ENCODE measurements at regions not wholly inside any gene's neighbourhood (a gene's known extent, or its start where the extent isn't known, plus 50 kb on each side); places are given as distances from the start of the nearest gene placed in this dataset.
A peak's percentile ranks its signal among the peaks of the same experiment; 100 is the strongest.

GRCh38 chr3:86708893-86709292 is 282.1 kb downstream of the VGLL3 start:
- FAIRE-seq: no peak

GRCh38 chr3:86702381-86702958 is 288.5 kb downstream of the VGLL3 start:
- peak; percentile 71 for FAIRE-seq

GRCh38 chr3:86695752-86696151 is 295.2 kb downstream of the VGLL3 start:
- FAIRE-seq: no peak

- no peak for FAIRE-seq
These were observed 317.0 kb downstream of the VGLL3 start for GRCh38 chr3:86673991-86674390.

DNA sequence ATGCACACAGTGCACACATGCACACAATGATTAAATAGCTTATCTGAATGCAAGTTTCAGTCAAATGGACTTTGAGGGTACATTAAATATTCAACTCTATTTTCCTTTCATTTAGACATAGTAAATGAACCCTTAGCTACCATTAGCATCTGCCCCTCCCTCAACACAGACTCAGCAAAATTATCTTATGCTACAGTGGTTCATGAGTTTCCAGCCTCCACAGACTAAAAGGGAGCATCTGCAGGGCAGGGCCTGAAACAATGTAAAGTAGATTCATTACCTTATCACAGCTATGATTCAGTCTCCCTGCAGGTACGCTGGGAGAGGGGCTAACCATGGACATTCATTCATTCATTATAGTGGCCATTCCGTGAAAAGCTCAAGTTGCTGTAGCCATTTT is 329.1 kb downstream of the VGLL3 start:
- FAIRE-seq: no peak

GRCh38 chr3:86658876-86659275 is 332.1 kb downstream of the VGLL3 start:
- FAIRE-seq: no peak

DNA sequence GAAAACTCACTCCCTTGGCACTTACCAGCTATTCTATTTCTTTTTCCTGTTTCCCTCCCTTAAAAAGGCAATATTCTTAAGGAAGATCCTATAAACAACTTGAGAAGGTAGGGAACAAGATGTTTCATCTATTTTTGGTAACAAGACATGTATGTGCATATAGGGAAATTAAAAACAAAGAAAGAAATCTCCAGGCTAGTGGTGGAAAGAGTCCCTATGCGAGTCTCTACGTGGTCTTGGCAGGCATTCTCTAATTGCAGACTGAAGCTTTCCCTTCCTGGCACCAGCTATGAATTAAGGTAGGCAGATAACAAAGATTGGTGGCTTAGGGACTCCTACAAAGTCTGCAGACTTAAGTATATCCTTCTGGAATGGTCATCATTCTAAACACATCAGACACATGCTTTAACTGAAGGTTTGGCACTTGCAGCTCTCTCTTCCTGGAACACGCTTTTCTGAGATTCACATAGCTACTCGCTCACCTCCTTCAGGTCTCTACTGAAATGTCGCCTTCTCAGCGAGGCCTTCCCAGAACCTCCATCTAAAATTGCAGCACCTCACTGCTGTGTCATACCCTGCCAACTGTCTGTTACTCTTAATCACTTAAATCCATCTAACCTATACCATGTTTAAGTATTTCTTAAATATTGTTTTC is 336.0 kb downstream of the VGLL3 start:
- no peak for FAIRE-seq

DNA sequence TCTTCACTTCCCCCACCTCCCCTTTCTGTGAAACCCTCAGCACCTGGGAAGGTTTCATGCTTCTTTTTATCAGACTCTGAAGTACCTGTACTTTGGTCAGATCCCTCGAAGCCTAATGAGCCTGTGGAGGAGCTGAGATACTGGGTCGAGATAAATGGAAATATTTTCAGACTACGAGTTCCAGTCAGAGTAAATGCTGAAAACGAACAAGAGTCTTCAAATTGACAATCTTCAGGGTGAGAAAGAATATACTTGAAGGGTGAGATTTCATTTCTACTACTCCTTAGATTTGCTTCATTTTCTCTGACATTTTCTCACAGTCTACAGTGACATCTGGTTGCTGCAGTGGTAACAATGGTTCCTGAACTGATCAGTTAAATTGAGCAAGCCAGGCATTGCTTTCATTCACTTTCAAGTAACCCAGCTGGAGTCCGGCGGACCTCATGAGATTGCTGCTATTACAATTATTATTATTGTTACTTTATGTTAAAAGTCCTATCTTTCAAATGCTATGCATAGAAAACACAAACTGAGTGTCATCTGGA is 337.2 kb downstream of the VGLL3 start:
- no peak for FAIRE-seq

GRCh38 chr3:86648087-86648486 is 342.9 kb downstream of the VGLL3 start:
- no peak for FAIRE-seq

- FAIRE-seq: no peak
These were observed 345.2 kb downstream of the VGLL3 start for GRCh38 chr3:86645756-86646155.

DNA sequence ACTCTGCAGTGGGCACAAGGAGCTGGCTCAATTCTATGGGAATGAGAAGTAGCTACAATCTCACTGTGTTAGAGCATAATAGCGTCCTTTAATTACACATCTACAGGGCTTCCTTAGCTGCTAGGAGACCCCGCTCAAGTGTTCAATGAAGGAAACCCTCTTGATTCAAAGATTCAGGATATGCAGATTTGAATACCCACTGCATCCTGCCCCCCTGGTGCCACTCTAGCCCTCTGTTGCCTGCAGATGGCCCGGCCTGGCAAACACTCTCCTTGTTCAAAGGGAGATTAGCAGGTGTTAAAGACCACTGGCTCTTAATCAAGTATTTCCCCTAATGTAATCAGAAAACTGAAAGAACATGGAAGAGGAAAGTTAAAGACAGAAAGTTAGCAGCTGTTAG is 356.6 kb downstream of the VGLL3 start:
- FAIRE-seq: no peak

DNA sequence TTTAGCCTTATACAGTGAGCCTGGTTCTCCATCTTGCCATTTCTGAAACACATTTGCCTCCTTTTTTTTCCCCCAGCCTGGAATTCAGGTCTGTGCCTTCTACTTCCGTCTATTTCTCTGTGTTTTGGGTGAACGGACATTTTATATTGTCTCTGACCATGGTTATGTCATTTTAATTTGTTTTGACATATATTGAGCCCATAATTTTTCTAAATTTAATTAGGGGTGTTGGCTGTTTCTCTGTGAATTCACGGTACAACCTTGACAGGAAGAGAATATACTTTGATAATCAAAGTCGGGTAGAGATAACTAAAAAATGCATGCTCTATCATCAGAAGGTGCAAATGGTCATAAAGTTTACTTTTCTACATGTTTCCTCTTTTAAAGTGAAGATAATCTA is 361.4 kb downstream of the VGLL3 start:
- no peak for FAIRE-seq

- FAIRE-seq: no peak
These were observed 366.8 kb downstream of the VGLL3 start for GRCh38 chr3:86624192-86624591.

DNA sequence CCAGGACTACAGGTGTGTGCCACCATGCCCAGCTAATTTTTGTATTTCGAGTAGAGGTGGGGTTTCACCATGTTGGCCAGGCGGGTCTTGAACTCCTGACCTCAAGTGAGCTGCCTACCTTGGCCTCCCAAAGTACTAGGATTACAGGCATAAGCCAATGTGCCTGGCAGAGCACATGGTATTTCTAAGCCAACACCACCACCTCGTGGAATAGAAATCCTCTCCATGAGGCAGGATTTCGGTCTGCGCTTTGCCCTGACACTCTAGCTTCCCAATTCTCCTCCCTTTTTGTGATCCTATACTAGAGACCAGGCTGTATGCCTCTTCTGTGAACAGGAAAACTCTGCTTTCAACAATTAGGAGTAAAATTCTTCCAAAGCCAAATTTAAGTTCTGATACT is 372.2 kb downstream of the VGLL3 start:
- FAIRE-seq: no peak

- no peak for FAIRE-seq
These were observed 385.8 kb downstream of the VGLL3 start for GRCh38 chr3:86605166-86605565.

GRCh38 chr3:86595696-86596095 is 395.3 kb downstream of the VGLL3 start:
- no peak for FAIRE-seq

GRCh38 chr3:86594838-86595237 is 396.1 kb downstream of the VGLL3 start:
- no peak for FAIRE-seq

GRCh38 chr3:86578071-86578470 is 412.9 kb downstream of the VGLL3 start:
- no peak for FAIRE-seq

DNA sequence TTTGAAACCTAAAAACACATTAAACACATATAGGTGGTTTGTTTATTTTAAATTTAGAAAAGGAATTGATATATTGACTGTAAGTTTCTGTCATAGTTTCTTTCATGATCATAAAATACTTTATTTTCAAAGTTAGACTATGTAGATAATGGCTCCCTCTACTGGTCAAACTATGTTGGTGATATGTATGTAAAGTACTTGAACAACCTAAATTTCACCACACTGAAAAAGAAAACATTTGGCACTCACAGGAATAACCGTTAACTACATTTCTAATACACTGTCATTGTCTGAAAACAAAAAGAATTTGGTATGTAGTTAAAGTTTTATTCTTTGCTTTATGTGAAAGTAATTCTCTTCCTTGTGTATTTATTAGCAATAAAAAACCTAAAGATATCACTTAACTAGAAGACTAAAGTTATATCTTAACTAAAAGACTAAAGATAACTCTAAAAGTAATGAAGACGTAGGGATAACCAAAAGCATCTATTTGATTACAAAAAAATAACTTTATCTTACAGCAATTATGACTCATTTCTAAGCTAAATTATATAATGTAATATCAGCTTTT is 427.5 kb downstream of the VGLL3 start:
- peak; percentile 91 for FAIRE-seq

DNA sequence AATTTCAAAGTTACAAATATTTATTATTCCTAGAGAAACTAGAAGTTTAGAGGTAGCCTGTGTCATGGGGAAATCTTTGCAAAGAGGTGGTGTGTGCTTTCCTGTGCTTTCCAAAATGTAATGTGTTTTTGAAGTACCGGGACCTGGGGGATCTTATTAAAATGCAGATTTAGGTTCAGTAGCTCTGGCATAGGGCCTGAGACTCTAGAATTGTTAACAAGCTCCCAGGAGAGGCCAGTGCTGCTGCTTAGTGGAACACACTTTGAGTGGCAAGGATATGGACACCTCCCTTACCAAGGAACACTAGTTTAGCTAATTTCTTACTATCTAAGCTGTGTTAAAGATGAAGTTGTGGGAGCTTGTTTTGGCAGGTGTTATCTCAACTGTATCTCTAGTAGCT is 428.9 kb downstream of the VGLL3 start:
- no peak for FAIRE-seq

DNA sequence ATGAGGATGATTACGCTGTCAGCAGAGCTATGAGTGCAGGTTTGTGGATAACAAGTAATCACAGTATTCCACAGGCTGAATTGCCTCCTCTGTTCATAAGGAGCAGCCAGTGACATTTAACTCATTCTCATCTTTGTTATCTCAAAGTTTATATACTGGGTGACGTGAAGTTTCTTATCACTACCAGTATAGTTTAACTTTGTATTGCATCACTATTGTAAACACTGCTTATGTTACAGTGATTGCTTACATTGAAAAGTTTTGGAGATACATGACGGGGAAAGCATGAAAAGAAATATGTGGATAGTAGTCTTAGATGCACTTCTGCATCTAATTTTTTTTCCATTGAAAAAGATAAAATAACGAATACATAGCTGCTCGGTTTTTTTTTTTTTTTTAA is 429.7 kb downstream of the VGLL3 start:
- FAIRE-seq: no peak

DNA sequence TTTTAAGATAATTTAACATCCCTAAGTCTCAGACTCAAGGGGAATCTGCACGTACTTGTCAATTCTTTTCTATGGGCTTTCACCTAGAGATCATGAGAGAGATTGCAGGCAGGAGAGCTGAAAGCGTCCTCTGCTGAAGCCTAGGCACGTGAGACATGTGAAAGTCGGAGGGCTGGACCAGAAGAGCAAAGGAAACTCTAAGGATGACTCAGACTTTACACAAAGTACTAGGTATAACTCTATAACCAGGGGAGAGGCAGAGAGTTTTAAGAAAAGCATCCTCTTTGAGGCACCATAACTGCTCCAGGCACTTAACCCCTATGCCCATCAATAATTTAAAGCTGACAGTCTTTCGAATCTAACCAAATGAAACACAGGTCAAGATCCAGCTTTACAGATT is 436.6 kb downstream of the VGLL3 start:
- no peak for FAIRE-seq

GRCh38 chr3:86547692-86548091 is 443.3 kb downstream of the VGLL3 start:
- FAIRE-seq: no peak

GRCh38 chr3:86537171-86537570 is 453.8 kb downstream of the VGLL3 start:
- no peak for FAIRE-seq

- FAIRE-seq: no peak
These were observed 471.1 kb downstream of the VGLL3 start for GRCh38 chr3:86519819-86520218.

All from TTC549 (cell line).